Upper lobe of left lung (tissue), 4 donors: ENCODE measurements at regions not wholly inside any gene's neighbourhood (a gene's known extent, or its start where the extent isn't known, plus 50 kb on each side); places are given as distances from the start of the nearest gene placed in this dataset.

Experiments
- EP300 ChIP-seq, 4 donors: sonication (generic); formaldehyde crosslinking; IDR thresholded peaks; one replicate each; pipeline ENCODE4 v1.5.1; 2017; ENCODE audit warnings: antibody characterized with exemption in 4 of 4, control low read depth in 2 of 4
- POLR2A ChIP-seq, 4 donors: fragments of 450-650 bp; IDR thresholded peaks; one replicate each; pipeline ENCODE4 v1.5.1; 2016 to 2017; ENCODE audit warnings: antibody characterized with exemption in 4 of 4, mild to moderate bottlenecking in 2 of 4
- TF ChIP-seq, protein P1 (sequence below), 6 experiments: fragments of 450-650 bp in 4 of 6; fragments of 200-600 bp in 2 of 6; sonication (generic) in 2 of 6; IDR thresholded peaks; one replicate each; pipeline ENCODE4 v1.5.1; 2016 to 2019; ENCODE audit warnings: antibody characterized with exemption in 6 of 6

DNA sequence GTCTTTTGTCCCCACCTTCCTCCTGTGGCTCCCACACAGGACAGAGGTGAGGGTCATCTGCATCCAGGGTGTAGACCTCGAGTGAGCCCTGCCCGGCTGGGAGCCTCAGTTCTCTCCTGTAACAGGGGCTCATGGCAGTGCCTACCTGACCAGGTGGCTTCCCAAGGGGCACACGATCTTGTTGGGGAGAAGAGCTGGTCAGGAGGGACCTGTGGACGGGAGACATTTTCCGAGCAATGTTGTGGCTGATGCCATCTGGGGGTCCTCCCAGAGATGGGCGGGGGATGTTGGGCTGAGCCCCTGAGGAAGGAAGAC is 51.9 kb downstream of the CEBPB start:
- TF ChIP-seq, protein P1, sequence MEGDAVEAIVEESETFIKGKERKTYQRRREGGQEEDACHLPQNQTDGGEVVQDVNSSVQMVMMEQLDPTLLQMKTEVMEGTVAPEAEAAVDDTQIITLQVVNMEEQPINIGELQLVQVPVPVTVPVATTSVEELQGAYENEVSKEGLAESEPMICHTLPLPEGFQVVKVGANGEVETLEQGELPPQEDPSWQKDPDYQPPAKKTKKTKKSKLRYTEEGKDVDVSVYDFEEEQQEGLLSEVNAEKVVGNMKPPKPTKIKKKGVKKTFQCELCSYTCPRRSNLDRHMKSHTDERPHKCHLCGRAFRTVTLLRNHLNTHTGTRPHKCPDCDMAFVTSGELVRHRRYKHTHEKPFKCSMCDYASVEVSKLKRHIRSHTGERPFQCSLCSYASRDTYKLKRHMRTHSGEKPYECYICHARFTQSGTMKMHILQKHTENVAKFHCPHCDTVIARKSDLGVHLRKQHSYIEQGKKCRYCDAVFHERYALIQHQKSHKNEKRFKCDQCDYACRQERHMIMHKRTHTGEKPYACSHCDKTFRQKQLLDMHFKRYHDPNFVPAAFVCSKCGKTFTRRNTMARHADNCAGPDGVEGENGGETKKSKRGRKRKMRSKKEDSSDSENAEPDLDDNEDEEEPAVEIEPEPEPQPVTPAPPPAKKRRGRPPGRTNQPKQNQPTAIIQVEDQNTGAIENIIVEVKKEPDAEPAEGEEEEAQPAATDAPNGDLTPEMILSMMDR (IDR thresholded peaks at IDR 0.05) = no peak
- TF ChIP-seq EP300 (IDR thresholded peaks at IDR 0.05) (no peak), POLR2A (IDR thresholded peaks at IDR 0.05) (no peak)
